SK-N-SH treated with all-trans-retinoic acid at 6 μM for 48 hours (cell line): ENCODE measurements at regions not wholly inside any gene's neighbourhood (a gene's known extent, or its start where the extent isn't known, plus 50 kb on each side); places are given as distances from the start of the nearest gene placed in this dataset.

Experiments
- ARNTL ChIP-seq: fragments of 450-650 bp; formaldehyde crosslinking; IDR thresholded peaks from 2 replicates; pipeline ENCODE4 v1.5.0; 2020; ENCODE audit warnings: low read depth, mild to moderate bottlenecking, moderate library complexity, borderline replicate concordance
- CSDC2 ChIP-seq: fragments of 250-450 bp; sonication (Bioruptor Pico); IDR thresholded peaks from 2 replicates; pipeline ENCODE4 v1.5.0; 2020; ENCODE audit warnings: mild to moderate bottlenecking, moderate library complexity
- ISL1 ChIP-seq: fragments of 250-450 bp; sonication (Bioruptor Pico); IDR thresholded peaks from 2 replicates; pipeline ENCODE4 v2.1.2; 2022; ENCODE audit warnings: mild to moderate bottlenecking, moderate library complexity
- OSR1 ChIP-seq: fragments of 250-450 bp; sonication (Bioruptor Pico); IDR thresholded peaks from 2 replicates; pipeline ENCODE4 v1.8.0; 2022; ENCODE audit warnings: moderate library complexity, mild to moderate bottlenecking, inconsistent platforms
- TCF4 ChIP-seq: fragments of 250-450 bp; sonication (Bioruptor Pico); IDR thresholded peaks from 2 replicates; pipeline ENCODE4 v1.8.0; 2021; ENCODE audit warnings: mild to moderate bottlenecking, moderate library complexity, borderline replicate concordance
- TOX ChIP-seq: fragments of 250-450 bp; sonication (Bioruptor Pico); IDR thresholded peaks from 2 replicates; pipeline ENCODE4 v1.8.0; 2021; ENCODE audit warnings: mild to moderate bottlenecking, moderate library complexity, borderline replicate concordance
- ZC3H10 ChIP-seq: fragments of 250-450 bp; sonication (Bioruptor Pico); IDR thresholded peaks from 2 replicates; pipeline ENCODE4 v1.5.1; 2021; ENCODE audit warnings: mild to moderate bottlenecking, moderate library complexity
- ZFP30 ChIP-seq: fragments of 450-650 bp; formaldehyde crosslinking; IDR thresholded peaks from 2 replicates; pipeline ENCODE4 v1.5.0; 2022; ENCODE audit warnings: mild to moderate bottlenecking, moderate library complexity
- ZNF565 ChIP-seq: fragments of 450-650 bp; formaldehyde crosslinking; conservative IDR thresholded peaks from 2 replicates; pipeline ENCODE4 v1.5.0; 2020; ENCODE audit warnings: low read depth, mild to moderate bottlenecking, moderate library complexity
- TF ChIP-seq, protein P1 (sequence below): fragments of 250-450 bp; sonication (Bioruptor Pico); IDR thresholded peaks from 2 replicates; pipeline ENCODE4 v1.8.0; 2020; ENCODE audit warnings: mild to moderate bottlenecking, moderate library complexity, borderline replicate concordance
- TF ChIP-seq, protein P2 (sequence below): fragments of 250-450 bp; sonication (Bioruptor Pico); IDR thresholded peaks from 2 replicates; pipeline ENCODE4 v1.5.0; 2020; ENCODE audit warnings: mild to moderate bottlenecking, moderate library complexity

DNA sequence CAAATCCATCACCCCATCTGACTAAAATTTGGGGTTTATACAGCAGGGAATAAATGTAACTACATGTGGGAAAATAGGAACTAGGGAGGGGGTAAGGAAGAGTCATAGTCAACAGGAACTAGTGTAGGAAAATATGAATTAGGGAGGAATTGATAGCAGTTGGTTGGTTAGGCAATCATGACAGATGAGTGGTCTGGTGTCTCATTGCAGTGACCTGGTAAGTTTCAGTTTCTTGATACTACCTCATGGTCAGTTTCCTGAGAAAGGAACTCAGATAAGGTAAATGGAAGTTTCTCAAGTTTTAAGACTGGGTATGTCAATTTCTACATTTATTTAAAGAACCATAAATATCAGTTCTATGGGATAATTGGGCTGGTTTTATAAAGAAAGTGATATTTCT, 442.3 kb downstream of the NPIPA7 start:
- TF ChIP-seq, protein P1, sequence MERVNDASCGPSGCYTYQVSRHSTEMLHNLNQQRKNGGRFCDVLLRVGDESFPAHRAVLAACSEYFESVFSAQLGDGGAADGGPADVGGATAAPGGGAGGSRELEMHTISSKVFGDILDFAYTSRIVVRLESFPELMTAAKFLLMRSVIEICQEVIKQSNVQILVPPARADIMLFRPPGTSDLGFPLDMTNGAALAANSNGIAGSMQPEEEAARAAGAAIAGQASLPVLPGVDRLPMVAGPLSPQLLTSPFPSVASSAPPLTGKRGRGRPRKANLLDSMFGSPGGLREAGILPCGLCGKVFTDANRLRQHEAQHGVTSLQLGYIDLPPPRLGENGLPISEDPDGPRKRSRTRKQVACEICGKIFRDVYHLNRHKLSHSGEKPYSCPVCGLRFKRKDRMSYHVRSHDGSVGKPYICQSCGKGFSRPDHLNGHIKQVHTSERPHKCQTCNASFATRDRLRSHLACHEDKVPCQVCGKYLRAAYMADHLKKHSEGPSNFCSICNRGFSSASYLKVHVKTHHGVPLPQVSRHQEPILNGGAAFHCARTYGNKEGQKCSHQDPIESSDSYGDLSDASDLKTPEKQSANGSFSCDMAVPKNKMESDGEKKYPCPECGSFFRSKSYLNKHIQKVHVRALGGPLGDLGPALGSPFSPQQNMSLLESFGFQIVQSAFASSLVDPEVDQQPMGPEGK (CRISPR knock-in tag) = no peak
- no peak for TF ChIP-seq ZC3H10 (CRISPR knock-in tag)
- no peak for TF ChIP-seq ISL1 (CRISPR knock-in tag)
- no peak for TF ChIP-seq ZNF565 (CRISPR knock-in tag)
- TF ChIP-seq TOX = no peak
- no peak for TF ChIP-seq ARNTL (CRISPR knock-in tag)
- TF ChIP-seq ZFP30 (CRISPR knock-in tag) = no peak
- no peak for TF ChIP-seq TCF4
- TF ChIP-seq OSR1 (CRISPR knock-in tag) = no peak
- TF ChIP-seq CSDC2 (CRISPR knock-in tag) = no peak
- TF ChIP-seq, protein P2, sequence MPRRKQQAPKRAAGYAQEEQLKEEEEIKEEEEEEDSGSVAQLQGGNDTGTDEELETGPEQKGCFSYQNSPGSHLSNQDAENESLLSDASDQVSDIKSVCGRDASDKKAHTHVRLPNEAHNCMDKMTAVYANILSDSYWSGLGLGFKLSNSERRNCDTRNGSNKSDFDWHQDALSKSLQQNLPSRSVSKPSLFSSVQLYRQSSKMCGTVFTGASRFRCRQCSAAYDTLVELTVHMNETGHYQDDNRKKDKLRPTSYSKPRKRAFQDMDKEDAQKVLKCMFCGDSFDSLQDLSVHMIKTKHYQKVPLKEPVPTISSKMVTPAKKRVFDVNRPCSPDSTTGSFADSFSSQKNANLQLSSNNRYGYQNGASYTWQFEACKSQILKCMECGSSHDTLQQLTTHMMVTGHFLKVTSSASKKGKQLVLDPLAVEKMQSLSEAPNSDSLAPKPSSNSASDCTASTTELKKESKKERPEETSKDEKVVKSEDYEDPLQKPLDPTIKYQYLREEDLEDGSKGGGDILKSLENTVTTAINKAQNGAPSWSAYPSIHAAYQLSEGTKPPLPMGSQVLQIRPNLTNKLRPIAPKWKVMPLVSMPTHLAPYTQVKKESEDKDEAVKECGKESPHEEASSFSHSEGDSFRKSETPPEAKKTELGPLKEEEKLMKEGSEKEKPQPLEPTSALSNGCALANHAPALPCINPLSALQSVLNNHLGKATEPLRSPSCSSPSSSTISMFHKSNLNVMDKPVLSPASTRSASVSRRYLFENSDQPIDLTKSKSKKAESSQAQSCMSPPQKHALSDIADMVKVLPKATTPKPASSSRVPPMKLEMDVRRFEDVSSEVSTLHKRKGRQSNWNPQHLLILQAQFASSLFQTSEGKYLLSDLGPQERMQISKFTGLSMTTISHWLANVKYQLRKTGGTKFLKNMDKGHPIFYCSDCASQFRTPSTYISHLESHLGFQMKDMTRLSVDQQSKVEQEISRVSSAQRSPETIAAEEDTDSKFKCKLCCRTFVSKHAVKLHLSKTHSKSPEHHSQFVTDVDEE (CRISPR knock-in tag) = no peak
